ENCODE measurements at regions not wholly inside any gene's neighbourhood (a gene's known extent, or its start where the extent isn't known, plus 50 kb on each side); places are given as distances from the start of the nearest gene placed in this dataset.

- no peaks in the 10 kb centered on the region for H3K9me3 ChIP-seq (ENCODE audit: control insufficient read depth, low read length)
- TF ChIP-seq CTCF (IDR thresholded peaks at IDR 0.05): no peak
- H3K4me1 ChIP-seq: peaks cover 19% of the 10 kb centered on the region
- no peaks in the 10 kb centered on the region for H3K79me2 ChIP-seq
- H3K9ac ChIP-seq: peak overlapping the region; percentile 11
- no peaks in the 10 kb centered on the region for H3K27me3 ChIP-seq (ENCODE audit: control insufficient read depth, insufficient read depth, low read length)
- H3K36me3 ChIP-seq (ENCODE audit: control insufficient read depth, insufficient read depth, low read length): no peaks in the 10 kb centered on the region
- peak overlapping the region; percentile 92 for H2AFZ ChIP-seq
- H3K4me2 ChIP-seq (ENCODE audit: low read length): peak overlapping the region; percentile 71
- peak overlapping the region; percentile 58 for H3K4me3 ChIP-seq (ENCODE audit: low read depth, low read length)
- peak overlapping the region; percentile 97 for H3K27ac ChIP-seq
These were observed 63.4 kb upstream of the ABCA1 start for GRCh38 chr9:104991144-104991953.

- Histone ChIP-seq H2AFZ (peak overlapping the region; percentile 7), H3K36me3 (ENCODE audit: control insufficient read depth, insufficient read depth, low read length) (no peaks in the 10 kb centered on the region), H3K4me2 (ENCODE audit: low read length) (no peak overlapping the region), H3K9ac (no peak overlapping the region), H3K9me3 (ENCODE audit: control insufficient read depth, low read length) (no peaks in the 10 kb centered on the region), H3K27ac (peak overlapping the region; percentile 97), H3K79me2 (no peaks in the 10 kb centered on the region), H3K4me3 (ENCODE audit: low read depth, low read length) (no peak overlapping the region), H3K27me3 (ENCODE audit: control insufficient read depth, insufficient read depth, low read length) (no peaks in the 10 kb centered on the region), H3K4me1 (peaks cover 19% of the 10 kb centered on the region)
- no peak for TF ChIP-seq CTCF (IDR thresholded peaks at IDR 0.05)
These were observed 64.7 kb upstream of the ABCA1 start for GRCh38 chr9:104992659-104993058.

- peak overlapping the region; percentile 46 for H2AFZ ChIP-seq
- H3K27ac ChIP-seq: peak overlapping the region; percentile 97
- no peak overlapping the region for H3K9ac ChIP-seq
- H3K4me1 ChIP-seq: peaks cover 19% of the 10 kb centered on the region
- H3K27me3 ChIP-seq (ENCODE audit: control insufficient read depth, insufficient read depth, low read length): no peaks in the 10 kb centered on the region
- H3K79me2 ChIP-seq: no peaks in the 10 kb centered on the region
- TF ChIP-seq CTCF (IDR thresholded peaks at IDR 0.05): no peak
- no peaks in the 10 kb centered on the region for H3K36me3 ChIP-seq (ENCODE audit: control insufficient read depth, insufficient read depth, low read length)
- H3K4me2 ChIP-seq (ENCODE audit: low read length): peak overlapping the region; percentile 43
- peak overlapping the region; percentile 7 for H3K4me3 ChIP-seq (ENCODE audit: low read depth, low read length)
- H3K9me3 ChIP-seq (ENCODE audit: control insufficient read depth, low read length): no peaks in the 10 kb centered on the region
These were observed 65.5 kb upstream of the ABCA1 start for GRCh38 chr9:104993291-104993963.

- Histone ChIP-seq H3K9ac (no peak overlapping the region), H3K9me3 (ENCODE audit: control insufficient read depth, low read length) (no peaks in the 10 kb centered on the region), H3K27ac (no peak overlapping the region), H3K4me3 (ENCODE audit: low read depth, low read length) (no peak overlapping the region), H3K36me3 (ENCODE audit: control insufficient read depth, insufficient read depth, low read length) (no peaks in the 10 kb centered on the region), H3K79me2 (no peaks in the 10 kb centered on the region), H2AFZ (no peak overlapping the region), H3K4me2 (ENCODE audit: low read length) (no peak overlapping the region), H3K27me3 (ENCODE audit: control insufficient read depth, insufficient read depth, low read length) (no peaks in the 10 kb centered on the region), H3K4me1 (peaks cover 7% of the 10 kb centered on the region)
- TF ChIP-seq CTCF (IDR thresholded peaks at IDR 0.05): no peak
These were observed 69.6 kb upstream of the ABCA1 start for GRCh38 chr9:104997536-104997935.

All from parathyroid adenoma (tissue), 2 donors.